Activated T-helper 9 cell treated with anti-CD3 and anti-CD28 coated beads, Interleukin-2, amount 50 U/mL, for 16 hours (primary cell): ENCODE measurements at regions not wholly inside any gene's neighbourhood (a gene's known extent, or its start where the extent isn't known, plus 50 kb on each side); places are given as distances from the start of the nearest gene placed in this dataset.

Source experiments
- DNase-seq: peaks from one replicate; pipeline ENCODE4 v3.0.0-alpha.2; 2020; ENCODE audit warnings: low read depth

GRCh38 chr5:173719731-173720082 lies 103.3 kb upstream of the BOD1 start:
- no peak for DNase-seq

- DNase-seq, result no peak
These were observed 104.0 kb upstream of the BOD1 start for GRCh38 chr5:173720286-173720952.

GRCh38 chr5:173720953-173721600 lies 104.6 kb upstream of the BOD1 start:
- DNase-seq, result no peak

GRCh38 chr5:173721601-173722232 lies 105.3 kb upstream of the BOD1 start:
- no peak for DNase-seq

- DNase-seq, result no peak
These were observed 110.6 kb upstream of the BOD1 start for GRCh38 chr5:173726846-173727557.

GRCh38 chr5:173727839-173728778 lies 111.7 kb upstream of the BOD1 start:
- no peak for DNase-seq

- DNase-seq, result no peak
These were observed 112.8 kb upstream of the BOD1 start for GRCh38 chr5:173729079-173729765.

GRCh38 chr5:173730632-173731298 lies 114.3 kb upstream of the BOD1 start:
- no peak for DNase-seq

GRCh38 chr5:173733021-173733420 lies 116.6 kb upstream of the BOD1 start:
- DNase-seq, result no peak

GRCh38 chr5:173733425-173733824 lies 117.0 kb upstream of the BOD1 start:
- DNase-seq, result no peak

GRCh38 chr5:173733831-173734501 lies 117.5 kb upstream of the BOD1 start:
- no peak for DNase-seq

- DNase-seq, result no peak
These were observed 118.3 kb upstream of the BOD1 start for GRCh38 chr5:173734716-173735115.

GRCh38 chr5:173735184-173735583 lies 118.7 kb upstream of the BOD1 start:
- no peak for DNase-seq

- no peak for DNase-seq
These were observed 119.2 kb upstream of the BOD1 start for GRCh38 chr5:173735691-173736090.

- DNase-seq, result no peak
These were observed 119.9 kb upstream of the BOD1 start for GRCh38 chr5:173736374-173736773.

GRCh38 chr5:173736923-173737412 lies 120.5 kb upstream of the BOD1 start:
- no peak for DNase-seq

- DNase-seq, result no peak
These were observed 123.3 kb upstream of the BOD1 start for GRCh38 chr5:173739741-173740140.

- no peak for DNase-seq
These were observed 124.0 kb upstream of the BOD1 start for GRCh38 chr5:173740400-173740799.

GRCh38 chr5:173741087-173741486 lies 124.6 kb upstream of the BOD1 start:
- DNase-seq, result no peak
